Vagina (tissue), 2 donors: ENCODE measurements at regions not wholly inside any gene's neighbourhood (a gene's known extent, or its start where the extent isn't known, plus 50 kb on each side); places are given as distances from the start of the nearest gene placed in this dataset.

Experiments
- DNase-seq, 2 donors: peaks; one replicate each; pipeline ENCODE4 v3.0.0-alpha.2; 2017; ENCODE audit errors: extremely low spot score in 2 of 2
- H3K27ac ChIP-seq: fragments of 200-600 bp; sonication (generic); one replicate; pipeline ENCODE4 v1.5.1; 2019
- H3K27me3 ChIP-seq: fragments of 200-600 bp; sonication (generic); one replicate; pipeline ENCODE4 v1.5.1; 2019
- H3K36me3 ChIP-seq, 2 donors: fragments of 200-600 bp; sonication (generic); one replicate each; pipeline ENCODE4 v1.5.1; 2017 to 2019
- H3K4me1 ChIP-seq: fragments of 200-600 bp; sonication (generic); one replicate; pipeline ENCODE4 v1.5.1; 2019
- H3K4me3 ChIP-seq, 2 donors: fragments of 200-600 bp; sonication (generic); 1 replicate in 1 of 2; 2 replicates in 1 of 2; pipeline ENCODE4 v1.5.1; 2016 to 2019
- H3K9me3 ChIP-seq: fragments of 200-600 bp; sonication (generic); one replicate; pipeline ENCODE4 v1.5.1; 2019
- POLR2A ChIP-seq, 2 donors: fragments of 450-650 bp; IDR thresholded peaks; one replicate each; pipeline ENCODE4 v1.6.1; 2017; ENCODE audit warnings: antibody characterized with exemption in 2 of 2, mild to moderate bottlenecking in 2 of 2, moderate library complexity in 2 of 2
- POLR2AphosphoS5 ChIP-seq, 2 donors: sonication (generic); formaldehyde crosslinking; IDR thresholded peaks; one replicate each; pipeline ENCODE4 v1.9.0; 2017; ENCODE audit warnings: antibody characterized with exemption in 2 of 2, mild to moderate bottlenecking in 2 of 2, low read depth in 1 of 2; ENCODE audit not compliant: insufficient read depth in 1 of 2
- intact Hi-C: fragments of 100-400 bp; cut with DNase I; formaldehyde crosslinking; loops from one replicate; pipeline ENCODE4 v1.15.1; 2023
- TF ChIP-seq, protein P1 (sequence below), 3 experiments: fragments of 450-650 bp in 2 of 3; fragments of 200-600 bp in 1 of 3; sonication (generic) in 1 of 3; IDR thresholded peaks; one replicate each; pipeline ENCODE4 v1.5.1; 2017 to 2019; ENCODE audit warnings: antibody characterized with exemption in 3 of 3, mild to moderate bottlenecking in 2 of 3, moderate library complexity in 2 of 3

DNA sequence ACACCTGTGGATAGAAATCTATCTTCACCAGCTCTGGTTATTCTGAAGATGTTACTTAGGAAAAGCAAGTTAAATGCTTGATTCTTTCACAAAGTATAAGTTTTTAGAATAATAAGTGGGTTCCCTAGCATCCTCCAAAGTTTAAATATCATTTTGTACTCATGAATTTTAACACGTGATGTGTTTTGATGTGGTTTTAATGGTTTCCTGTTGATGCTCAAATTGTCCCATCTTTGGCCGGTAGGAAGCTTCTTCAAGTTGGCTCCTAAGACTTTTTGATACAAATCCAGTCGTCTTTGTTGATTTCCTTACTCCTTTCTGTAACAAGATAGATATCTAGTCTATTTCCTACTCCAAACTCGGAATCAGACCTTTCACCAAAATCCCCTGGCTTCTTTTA lies 94.5 kb upstream of the STXBP5 start:
- no peak overlapping the region for H3K27ac ChIP-seq
- no peak overlapping the region for H3K4me3 ChIP-seq
- intact Hi-C loops: no loop called here
- no peaks in the 10 kb centered on the region for H3K9me3 ChIP-seq
- no peak for TF ChIP-seq POLR2A (IDR thresholded peaks at IDR 0.05)
- TF ChIP-seq POLR2AphosphoS5 (IDR thresholded peaks at IDR 0.05; ENCODE audit: insufficient read depth in 1 of 2, low read depth in 1 of 2): no peak
- TF ChIP-seq, protein P1, sequence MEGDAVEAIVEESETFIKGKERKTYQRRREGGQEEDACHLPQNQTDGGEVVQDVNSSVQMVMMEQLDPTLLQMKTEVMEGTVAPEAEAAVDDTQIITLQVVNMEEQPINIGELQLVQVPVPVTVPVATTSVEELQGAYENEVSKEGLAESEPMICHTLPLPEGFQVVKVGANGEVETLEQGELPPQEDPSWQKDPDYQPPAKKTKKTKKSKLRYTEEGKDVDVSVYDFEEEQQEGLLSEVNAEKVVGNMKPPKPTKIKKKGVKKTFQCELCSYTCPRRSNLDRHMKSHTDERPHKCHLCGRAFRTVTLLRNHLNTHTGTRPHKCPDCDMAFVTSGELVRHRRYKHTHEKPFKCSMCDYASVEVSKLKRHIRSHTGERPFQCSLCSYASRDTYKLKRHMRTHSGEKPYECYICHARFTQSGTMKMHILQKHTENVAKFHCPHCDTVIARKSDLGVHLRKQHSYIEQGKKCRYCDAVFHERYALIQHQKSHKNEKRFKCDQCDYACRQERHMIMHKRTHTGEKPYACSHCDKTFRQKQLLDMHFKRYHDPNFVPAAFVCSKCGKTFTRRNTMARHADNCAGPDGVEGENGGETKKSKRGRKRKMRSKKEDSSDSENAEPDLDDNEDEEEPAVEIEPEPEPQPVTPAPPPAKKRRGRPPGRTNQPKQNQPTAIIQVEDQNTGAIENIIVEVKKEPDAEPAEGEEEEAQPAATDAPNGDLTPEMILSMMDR (IDR thresholded peaks at IDR 0.05): no peak
- no peak for DNase-seq
- H3K36me3 ChIP-seq: no peaks in the 10 kb centered on the region
- H3K27me3 ChIP-seq: no peaks in the 10 kb centered on the region
- no peaks in the 10 kb centered on the region for H3K4me1 ChIP-seq

DNA sequence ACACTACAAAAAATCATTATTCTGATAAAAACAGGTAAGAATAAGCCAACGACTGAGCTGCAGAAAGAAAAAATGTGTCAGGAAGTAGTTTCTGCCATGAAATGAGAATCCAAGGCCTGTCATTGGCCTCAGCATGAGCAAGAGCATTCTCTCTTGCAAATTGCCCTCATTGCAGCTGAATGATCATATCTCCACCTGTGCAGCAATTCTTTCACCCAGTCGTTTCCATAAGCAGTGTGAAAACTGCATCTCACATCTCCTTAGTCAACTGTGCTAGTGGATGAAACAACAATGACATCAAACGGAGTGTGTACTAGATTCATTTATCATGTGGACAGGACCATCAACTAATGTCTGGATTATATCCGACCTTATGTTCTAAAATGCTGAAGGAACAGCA lies 88.2 kb upstream of the STXBP5 start:
- no peaks in the 10 kb centered on the region for H3K9me3 ChIP-seq
- intact Hi-C loops: no loop called here
- no peaks in the 10 kb centered on the region for H3K36me3 ChIP-seq
- DNase-seq: no peak
- TF ChIP-seq POLR2A (IDR thresholded peaks at IDR 0.05) (no peak), POLR2AphosphoS5 (IDR thresholded peaks at IDR 0.05; ENCODE audit: insufficient read depth in 1 of 2, low read depth in 1 of 2) (no peak)
- TF ChIP-seq, protein P1 (IDR thresholded peaks at IDR 0.05): no peak
- H3K4me1 ChIP-seq: no peaks in the 10 kb centered on the region
- H3K4me3 ChIP-seq: no peak overlapping the region
- no peaks in the 10 kb centered on the region for H3K27me3 ChIP-seq
- no peak overlapping the region for H3K27ac ChIP-seq

DNA sequence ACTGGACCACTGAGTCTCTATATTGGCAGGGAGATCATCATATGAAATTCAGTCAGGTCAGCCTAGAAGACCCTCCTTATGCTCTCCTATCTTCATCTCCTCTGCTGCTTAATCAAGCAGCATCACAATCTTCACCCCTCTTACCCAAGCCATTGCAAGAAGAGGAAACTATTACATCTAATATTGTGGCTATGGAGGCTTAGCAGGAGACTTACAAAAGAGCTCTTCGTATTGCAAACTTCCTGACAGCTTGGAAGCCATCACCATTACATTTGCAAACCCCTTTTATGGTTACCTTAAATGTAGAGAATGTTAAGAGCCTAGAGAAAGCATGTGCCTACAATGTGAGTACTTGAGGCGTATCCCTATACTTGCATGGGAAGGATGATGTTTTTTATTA lies 87.2 kb upstream of the STXBP5 start:
- no peak for TF ChIP-seq POLR2AphosphoS5 (IDR thresholded peaks at IDR 0.05; ENCODE audit: insufficient read depth in 1 of 2, low read depth in 1 of 2)
- no peak for TF ChIP-seq POLR2A (IDR thresholded peaks at IDR 0.05)
- TF ChIP-seq, protein P1 (IDR thresholded peaks at IDR 0.05): no peak
- no peak for DNase-seq
- Histone ChIP-seq H3K4me3 (no peak overlapping the region), H3K4me1 (no peaks in the 10 kb centered on the region), H3K27ac (no peak overlapping the region), H3K27me3 (no peaks in the 10 kb centered on the region), H3K36me3 (no peaks in the 10 kb centered on the region), H3K9me3 (no peaks in the 10 kb centered on the region)
- intact Hi-C loops: no loop called here

DNA sequence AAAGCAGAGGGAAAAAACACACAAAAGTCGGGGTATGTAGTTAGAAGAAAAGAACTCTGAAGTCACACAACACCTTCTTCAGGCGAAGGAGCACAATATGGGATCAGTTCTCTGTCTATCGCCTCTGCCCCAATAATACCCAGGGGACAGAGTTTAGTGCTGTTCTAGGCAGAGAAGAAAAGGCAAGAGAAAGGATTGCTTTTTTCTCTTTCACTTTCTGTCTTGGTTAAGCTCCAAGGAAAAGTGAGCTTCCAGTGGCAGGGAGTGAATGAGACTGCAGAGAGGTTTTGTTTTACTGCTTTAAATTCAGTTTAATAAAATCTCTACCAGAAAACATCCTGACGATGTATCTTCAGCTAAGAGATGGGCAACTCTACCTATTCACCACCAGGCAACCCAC lies 86.6 kb upstream of the STXBP5 start:
- TF ChIP-seq, protein P1 (IDR thresholded peaks at IDR 0.05): no peak
- TF ChIP-seq POLR2A (IDR thresholded peaks at IDR 0.05): no peak
- TF ChIP-seq POLR2AphosphoS5 (IDR thresholded peaks at IDR 0.05; ENCODE audit: insufficient read depth in 1 of 2, low read depth in 1 of 2): no peak
- H3K4me3 ChIP-seq: no peak overlapping the region
- H3K27ac ChIP-seq: no peak overlapping the region
- DNase-seq: no peak
- H3K9me3 ChIP-seq: no peaks in the 10 kb centered on the region
- intact Hi-C loops: no loop called here
- H3K4me1 ChIP-seq: no peaks in the 10 kb centered on the region
- H3K27me3 ChIP-seq: no peaks in the 10 kb centered on the region
- no peaks in the 10 kb centered on the region for H3K36me3 ChIP-seq

DNA sequence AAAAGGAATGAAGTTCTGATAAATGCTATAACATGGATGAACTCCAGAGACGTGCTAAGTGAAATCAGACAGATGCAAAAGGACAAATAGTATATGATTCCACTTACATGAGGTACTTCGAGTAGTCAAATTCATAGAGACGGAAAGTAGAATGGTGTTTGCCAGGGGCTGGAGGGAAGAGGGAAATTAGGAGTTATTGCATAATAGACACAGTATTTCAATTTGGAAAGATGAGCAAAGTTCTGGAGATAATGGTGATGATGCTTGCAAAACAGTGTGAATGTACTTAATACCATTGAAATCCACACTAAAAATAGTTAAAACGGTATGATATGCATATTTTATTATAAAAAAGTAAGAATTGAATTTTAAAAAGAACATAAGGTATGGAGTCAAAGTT lies 84.9 kb upstream of the STXBP5 start:
- intact Hi-C loops: no loop called here
- Histone ChIP-seq H3K4me3 (no peak overlapping the region), H3K36me3 (no peaks in the 10 kb centered on the region), H3K27me3 (no peaks in the 10 kb centered on the region), H3K9me3 (no peaks in the 10 kb centered on the region), H3K4me1 (no peaks in the 10 kb centered on the region), H3K27ac (no peak overlapping the region)
- TF ChIP-seq POLR2A (IDR thresholded peaks at IDR 0.05): no peak
- TF ChIP-seq POLR2AphosphoS5 (IDR thresholded peaks at IDR 0.05; ENCODE audit: insufficient read depth in 1 of 2, low read depth in 1 of 2): no peak
- TF ChIP-seq, protein P1 (IDR thresholded peaks at IDR 0.05): no peak
- DNase-seq: no peak
